Ishikawa (cell line): ENCODE measurements at regions not wholly inside any gene's neighbourhood (a gene's known extent, or its start where the extent isn't known, plus 50 kb on each side); places are given as distances from the start of the nearest gene placed in this dataset.

Experiments used
- CEBPB ChIP-seq: IDR thresholded peaks from 2 replicates; pipeline ENCODE4 v1.6.1; 2012
- CREB1 ChIP-seq: IDR thresholded peaks from 2 replicates; pipeline ENCODE4 v1.6.1; 2012; ENCODE audit warnings: low read depth
- EGR1 ChIP-seq: IDR thresholded peaks from 2 replicates; pipeline ENCODE4 v1.6.1; 2012
- EP300 ChIP-seq: IDR thresholded peaks from 2 replicates; pipeline ENCODE4 v1.6.1; 2012; ENCODE audit warnings: borderline replicate concordance
- FOXM1 ChIP-seq: IDR thresholded peaks from 2 replicates; pipeline ENCODE4 v1.6.1; 2012; ENCODE audit warnings: low read depth, borderline replicate concordance
- MAX ChIP-seq: IDR thresholded peaks from 2 replicates; pipeline ENCODE4 v1.6.1; 2012
- NFIC ChIP-seq: IDR thresholded peaks from 2 replicates; pipeline ENCODE4 v1.6.1; 2012
- RAD21 ChIP-seq: IDR thresholded peaks from 2 replicates; pipeline ENCODE4 v1.6.1; 2012; ENCODE audit warnings: low read depth
- REST ChIP-seq: IDR thresholded peaks from 2 replicates; pipeline ENCODE4 v1.6.1; 2012; ENCODE audit warnings: low read depth, mild to moderate bottlenecking
- TAF1 ChIP-seq: IDR thresholded peaks from 2 replicates; pipeline ENCODE4 v1.6.1; 2012; ENCODE audit warnings: low read depth, mild to moderate bottlenecking
- TCF12 ChIP-seq: IDR thresholded peaks from 2 replicates; pipeline ENCODE4 v1.6.1; 2012; ENCODE audit warnings: low read depth
- TEAD4 ChIP-seq: IDR thresholded peaks from 2 replicates; pipeline ENCODE4 v1.6.1; 2012
- YY1 ChIP-seq: IDR thresholded peaks from 2 replicates; pipeline ENCODE4 v1.6.1; 2012; ENCODE audit warnings: low read depth
- ZBTB7A ChIP-seq: IDR thresholded peaks from 2 replicates; pipeline ENCODE4 v1.6.1; 2012; ENCODE audit warnings: low read depth
- TF ChIP-seq, protein P1 (sequence below): IDR thresholded peaks from 2 replicates; pipeline ENCODE4 v1.6.1; 2012

DNA sequence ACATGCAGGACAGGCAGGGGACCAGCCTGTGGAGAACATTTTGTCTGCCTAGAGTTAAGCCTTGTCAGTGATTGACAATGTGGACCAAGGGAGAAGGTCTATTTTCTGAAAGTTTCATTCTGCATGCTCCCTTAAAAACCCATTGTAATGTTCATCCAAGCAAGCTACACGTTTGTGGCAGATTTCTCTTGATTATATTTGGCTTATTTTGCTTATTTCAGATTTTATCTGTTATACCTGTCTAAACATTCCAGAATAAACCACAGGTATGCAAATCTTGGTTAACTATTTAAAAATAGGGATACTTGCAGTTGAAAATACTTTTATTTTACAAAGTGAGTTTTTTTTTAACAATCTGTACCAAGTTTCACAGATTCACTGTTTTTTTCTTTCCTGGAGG is 78.2 kb upstream of the F3 start:
- TF ChIP-seq ZBTB7A (no peak), RAD21 (no peak), MAX (no peak), FOXM1 (no peak), EGR1 (no peak), CREB1 (no peak), CEBPB (no peak), YY1 (no peak), EP300 (no peak), TCF12 (no peak)
- TF ChIP-seq, protein P1, sequence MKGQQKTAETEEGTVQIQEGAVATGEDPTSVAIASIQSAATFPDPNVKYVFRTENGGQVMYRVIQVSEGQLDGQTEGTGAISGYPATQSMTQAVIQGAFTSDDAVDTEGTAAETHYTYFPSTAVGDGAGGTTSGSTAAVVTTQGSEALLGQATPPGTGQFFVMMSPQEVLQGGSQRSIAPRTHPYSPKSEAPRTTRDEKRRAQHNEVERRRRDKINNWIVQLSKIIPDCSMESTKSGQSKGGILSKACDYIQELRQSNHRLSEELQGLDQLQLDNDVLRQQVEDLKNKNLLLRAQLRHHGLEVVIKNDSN: no peak

GRCh38 chr1:94617957-94618739 is 76.6 kb upstream of the F3 start:
- TF ChIP-seq, protein P1: no peak
- peak; percentile 63 for TF ChIP-seq REST

GRCh38 chr1:94617134-94617805 is 75.7 kb upstream of the F3 start:
- TF ChIP-seq REST: no peak
- no peak for TF ChIP-seq RAD21
- no peak for TF ChIP-seq EGR1
- TF ChIP-seq, protein P1: no peak
- TF ChIP-seq EP300: no peak
- TF ChIP-seq YY1: no peak
- no peak for TF ChIP-seq NFIC
- TF ChIP-seq ZBTB7A: no peak
- no peak for TF ChIP-seq TEAD4
- TF ChIP-seq MAX: no peak

GRCh38 chr1:94616506-94616905 is 74.9 kb upstream of the F3 start:
- TF ChIP-seq FOXM1: no peak

- TF ChIP-seq RAD21 (no peak), TEAD4 (no peak), CREB1 (no peak), REST (no peak), MAX (no peak), TAF1 (no peak), EGR1 (no peak), YY1 (no peak), EP300 (no peak), ZBTB7A (no peak)
- TF ChIP-seq, protein P1: no peak
Measured at GRCh38 chr1:94614996-94615395, 73.4 kb upstream of the F3 start.
